SK-N-SH treated with all-trans-retinoic acid at 6 μM for 48 hours (cell line): ENCODE measurements at regions not wholly inside any gene's neighbourhood (a gene's known extent, or its start where the extent isn't known, plus 50 kb on each side); places are given as distances from the start of the nearest gene placed in this dataset.

Experiments used
- PATZ1 ChIP-seq: fragments of 250-450 bp; sonication (Bioruptor Pico); IDR thresholded peaks from 2 replicates; pipeline ENCODE4 v1.8.0; 2020; ENCODE audit warnings: mild to moderate bottlenecking, moderate library complexity, borderline replicate concordance
- ZNF565 ChIP-seq: fragments of 450-650 bp; formaldehyde crosslinking; conservative IDR thresholded peaks from 2 replicates; pipeline ENCODE4 v1.5.0; 2020; ENCODE audit warnings: low read depth, mild to moderate bottlenecking, moderate library complexity

GRCh38 chr1:212225416-212225815 is 59.8 kb upstream of the PPP2R5A start:
- TF ChIP-seq ZNF565 (CRISPR knock-in tag), result no peak
- no peak for TF ChIP-seq PATZ1 (CRISPR knock-in tag)
